ENCODE measurements at regions not wholly inside any gene's neighbourhood (a gene's known extent, or its start where the extent isn't known, plus 50 kb on each side); places are given as distances from the start of the nearest gene placed in this dataset.

DNA sequence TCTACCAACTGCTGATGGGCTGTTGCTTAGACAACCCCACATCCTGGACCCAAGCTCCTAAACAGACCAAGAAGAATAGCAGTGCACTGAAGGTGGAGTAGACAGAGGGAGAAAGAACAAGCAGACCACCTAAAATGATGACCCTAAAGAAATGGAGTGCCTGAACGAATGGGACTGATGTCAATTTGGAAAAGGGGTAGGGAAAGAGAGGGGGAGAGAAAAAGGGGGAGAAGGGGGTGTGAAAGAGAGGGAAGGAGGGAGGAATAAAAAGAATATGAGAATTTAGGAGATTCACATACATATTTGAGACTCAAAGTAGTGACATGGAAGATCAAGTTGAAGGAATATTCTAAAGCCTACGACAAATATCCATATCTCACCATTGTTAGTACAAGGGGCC is 144.4 kb upstream of the DUSP10 start:
- Histone ChIP-seq H3K9me2 (no peaks in the 10 kb centered on the region), H3K27me3 (ENCODE audit: insufficient read depth) (no peaks in the 10 kb centered on the region), H3K9me3 (no peaks in the 10 kb centered on the region), H4K20me1 (ENCODE audit: insufficient read depth) (no peaks in the 10 kb centered on the region), H2AFZ (ENCODE audit: low read depth) (no peak overlapping the region), H3K79me2 (ENCODE audit: insufficient read depth) (no peaks in the 10 kb centered on the region), H3K9ac (no peak overlapping the region), H3K4me2 (0 out of 2 replicates have a peak overlapping the region, but pooled peaks have one; percentile 15), H3F3A (replicated peaks; ENCODE audit: insufficient read depth) (no peaks in the 10 kb centered on the region), H3K4me1 (ENCODE audit: control insufficient read depth in 1 of 2, insufficient read depth in 2 of 2, low read depth in 1 of 2, low read length in 1 of 2) (peaks cover 4 to 8% of the 10 kb centered on the region in 2 experiments; a peak in 2 of 4 replicates), H3K4me3 (ENCODE audit: low read depth in 2 of 2, low read length in 1 of 2) (no peak overlapping the region), H3K36me3 (replicated peaks in 1 of 2; ENCODE audit: control insufficient read depth in 1 of 2, insufficient read depth in 2 of 2, low read length in 1 of 2) (no peaks in the 10 kb centered on the region), H3K27ac (ENCODE audit: low read depth in 2 of 2, low read length in 1 of 2) (no peak overlapping the region)
- CTCF ChIA-PET = no interaction called here
- no peak for TF ChIP-seq FOXM1 (IDR thresholded peaks at IDR 0.05; ENCODE audit: low read depth)
- TF ChIP-seq, protein P1, sequence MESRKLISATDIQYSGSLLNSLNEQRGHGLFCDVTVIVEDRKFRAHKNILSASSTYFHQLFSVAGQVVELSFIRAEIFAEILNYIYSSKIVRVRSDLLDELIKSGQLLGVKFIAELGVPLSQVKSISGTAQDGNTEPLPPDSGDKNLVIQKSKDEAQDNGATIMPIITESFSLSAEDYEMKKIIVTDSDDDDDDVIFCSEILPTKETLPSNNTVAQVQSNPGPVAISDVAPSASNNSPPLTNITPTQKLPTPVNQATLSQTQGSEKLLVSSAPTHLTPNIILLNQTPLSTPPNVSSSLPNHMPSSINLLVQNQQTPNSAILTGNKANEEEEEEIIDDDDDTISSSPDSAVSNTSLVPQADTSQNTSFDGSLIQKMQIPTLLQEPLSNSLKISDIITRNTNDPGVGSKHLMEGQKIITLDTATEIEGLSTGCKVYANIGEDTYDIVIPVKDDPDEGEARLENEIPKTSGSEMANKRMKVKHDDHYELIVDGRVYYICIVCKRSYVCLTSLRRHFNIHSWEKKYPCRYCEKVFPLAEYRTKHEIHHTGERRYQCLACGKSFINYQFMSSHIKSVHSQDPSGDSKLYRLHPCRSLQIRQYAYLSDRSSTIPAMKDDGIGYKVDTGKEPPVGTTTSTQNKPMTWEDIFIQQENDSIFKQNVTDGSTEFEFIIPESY (IDR thresholded peaks at IDR 0.05; ENCODE audit: borderline replicate concordance, low read depth) = no peak
- no peak for DNase-seq
- 95% methylated on average over 2 of the region's 2 CpGs for WGBS (ENCODE audit: low lambda C conversion rate)
- POLR2A ChIA-PET = no interaction called here

DNA sequence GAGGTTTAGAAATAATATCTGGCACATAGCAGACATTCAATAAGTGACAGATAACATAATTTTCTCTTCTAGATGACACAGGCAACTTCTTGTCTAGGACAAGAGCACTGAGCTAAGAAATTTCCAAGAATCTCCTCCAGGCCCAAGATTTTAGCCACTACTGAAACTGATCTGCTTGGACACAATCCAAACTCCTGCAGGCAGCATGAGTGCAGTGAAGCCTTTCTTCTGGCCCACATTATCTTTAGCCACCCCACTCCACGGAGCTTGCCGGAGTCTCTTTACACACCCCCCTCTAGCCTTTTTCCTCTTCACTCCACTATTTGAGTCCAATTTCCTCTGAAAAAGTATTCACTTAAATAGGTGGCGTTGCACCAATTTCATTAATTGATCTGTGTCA is 142.9 kb upstream of the DUSP10 start:
- no peaks in the 10 kb centered on the region for H4K20me1 ChIP-seq (ENCODE audit: insufficient read depth)
- H3K9ac ChIP-seq = no peak overlapping the region
- no peak for DNase-seq
- H3K27me3 ChIP-seq (ENCODE audit: insufficient read depth) = no peaks in the 10 kb centered on the region
- H3K4me2 ChIP-seq = no peak overlapping the region
- no peak overlapping the region for H2AFZ ChIP-seq (ENCODE audit: low read depth)
- ChIA-PET POLR2A (no interaction called here), CTCF (interaction anchor here (1.2 kb wide), 1 partner anchor 407 kb away, joined by 3 read pairs; no protein-coding TSS in a partner anchor)
- H3K36me3 ChIP-seq (replicated peaks in 1 of 2; ENCODE audit: control insufficient read depth in 1 of 2, insufficient read depth in 2 of 2, low read length in 1 of 2) = no peaks in the 10 kb centered on the region
- H3K27ac ChIP-seq (ENCODE audit: low read depth in 2 of 2, low read length in 1 of 2) = no peak overlapping the region
- no peaks in the 10 kb centered on the region for H3F3A ChIP-seq (replicated peaks; ENCODE audit: insufficient read depth)
- TF ChIP-seq EZH2phosphoT487 (IDR thresholded peaks at IDR 0.05; ENCODE audit: borderline replicate concordance, low read depth) = no peak
- no peak for TF ChIP-seq RAD21 (IDR thresholded peaks at IDR 0.05; ENCODE audit: low read length)
- TF ChIP-seq, protein P2, sequence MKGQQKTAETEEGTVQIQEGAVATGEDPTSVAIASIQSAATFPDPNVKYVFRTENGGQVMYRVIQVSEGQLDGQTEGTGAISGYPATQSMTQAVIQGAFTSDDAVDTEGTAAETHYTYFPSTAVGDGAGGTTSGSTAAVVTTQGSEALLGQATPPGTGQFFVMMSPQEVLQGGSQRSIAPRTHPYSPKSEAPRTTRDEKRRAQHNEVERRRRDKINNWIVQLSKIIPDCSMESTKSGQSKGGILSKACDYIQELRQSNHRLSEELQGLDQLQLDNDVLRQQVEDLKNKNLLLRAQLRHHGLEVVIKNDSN (IDR thresholded peaks at IDR 0.05; ENCODE audit: borderline replicate concordance, low read depth) = no peak
- TF ChIP-seq, protein P1 (IDR thresholded peaks at IDR 0.05; ENCODE audit: borderline replicate concordance, low read depth) = no peak
- TF ChIP-seq ELF1 (IDR thresholded peaks at IDR 0.05) = no peak
- TF ChIP-seq FOSL2 (IDR thresholded peaks at IDR 0.05; ENCODE audit: borderline replicate concordance, low read depth) = no peak
- no peak for TF ChIP-seq TCF12 (IDR thresholded peaks at IDR 0.05)
- no peak for TF ChIP-seq POLR2AphosphoS5 (IDR thresholded peaks at IDR 0.05; ENCODE audit: low read depth, low read length)
- TF ChIP-seq, protein P3, sequence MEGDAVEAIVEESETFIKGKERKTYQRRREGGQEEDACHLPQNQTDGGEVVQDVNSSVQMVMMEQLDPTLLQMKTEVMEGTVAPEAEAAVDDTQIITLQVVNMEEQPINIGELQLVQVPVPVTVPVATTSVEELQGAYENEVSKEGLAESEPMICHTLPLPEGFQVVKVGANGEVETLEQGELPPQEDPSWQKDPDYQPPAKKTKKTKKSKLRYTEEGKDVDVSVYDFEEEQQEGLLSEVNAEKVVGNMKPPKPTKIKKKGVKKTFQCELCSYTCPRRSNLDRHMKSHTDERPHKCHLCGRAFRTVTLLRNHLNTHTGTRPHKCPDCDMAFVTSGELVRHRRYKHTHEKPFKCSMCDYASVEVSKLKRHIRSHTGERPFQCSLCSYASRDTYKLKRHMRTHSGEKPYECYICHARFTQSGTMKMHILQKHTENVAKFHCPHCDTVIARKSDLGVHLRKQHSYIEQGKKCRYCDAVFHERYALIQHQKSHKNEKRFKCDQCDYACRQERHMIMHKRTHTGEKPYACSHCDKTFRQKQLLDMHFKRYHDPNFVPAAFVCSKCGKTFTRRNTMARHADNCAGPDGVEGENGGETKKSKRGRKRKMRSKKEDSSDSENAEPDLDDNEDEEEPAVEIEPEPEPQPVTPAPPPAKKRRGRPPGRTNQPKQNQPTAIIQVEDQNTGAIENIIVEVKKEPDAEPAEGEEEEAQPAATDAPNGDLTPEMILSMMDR (IDR thresholded peaks at IDR 0.05) = no peak
- TF ChIP-seq SMC3 (IDR thresholded peaks at IDR 0.05; ENCODE audit: low read depth, low read length) = no peak
- no peak for TF ChIP-seq EP300 (IDR thresholded peaks at IDR 0.05; ENCODE audit: borderline replicate concordance in 1 of 2, low read depth in 1 of 2, low read length in 1 of 2)
- 90% methylated on average over 3 of the region's 3 CpGs for WGBS (ENCODE audit: low lambda C conversion rate)
- no peaks in the 10 kb centered on the region for H3K9me3 ChIP-seq
- H3K9me2 ChIP-seq = no peaks in the 10 kb centered on the region
- H3K79me2 ChIP-seq (ENCODE audit: insufficient read depth) = no peaks in the 10 kb centered on the region
- H3K4me1 ChIP-seq (ENCODE audit: control insufficient read depth in 1 of 2, insufficient read depth in 2 of 2, low read depth in 1 of 2, low read length in 1 of 2) = peaks cover 4 to 8% of the 10 kb centered on the region in 2 experiments; a peak in 2 of 4 replicates
- H3K4me3 ChIP-seq (ENCODE audit: low read depth in 2 of 2, low read length in 1 of 2) = no peak overlapping the region
